ENCODE measurements at regions not wholly inside any gene's neighbourhood (a gene's known extent, or its start where the extent isn't known, plus 50 kb on each side); places are given as distances from the start of the nearest gene placed in this dataset.

- H3K4me1 ChIP-seq (ENCODE audit: insufficient read depth, low read length) = peaks cover 22% of the 10 kb centered on the region
- no peak overlapping the region for H3K9ac ChIP-seq (ENCODE audit: insufficient read depth, low read depth, low read length)
- in situ Hi-C loops (cut with HindIII; ENCODE audit: extremely low pct_ligation_motif_present, low pct_unique_long_range_greater_than_20kb) (loop anchor here (10.0 kb wide), 1 partner anchor 400 kb away; no protein-coding TSS in a partner anchor), intact Hi-C loops (cut with micrococcal nuclease; ENCODE audit: unreplicated experiment) (loop anchor here (5.0 kb wide), 1 partner anchor 393 kb away; no protein-coding TSS in a partner anchor)
- no peak for FAIRE-seq
- no peaks in the 10 kb centered on the region for H3K36me3 ChIP-seq (replicated peaks in 1 of 2; ENCODE audit: control insufficient read depth in 1 of 2, insufficient read depth in 2 of 2, low read length in 2 of 2)
- no peaks in the 10 kb centered on the region for H4K20me1 ChIP-seq (ENCODE audit: insufficient read depth, low read length)
- H3K4me3 ChIP-seq (replicated peaks in 1 of 3; ENCODE audit: insufficient read depth in 1 of 3, low read depth in 2 of 3, low read length in 3 of 3) = no peak overlapping the region
- no peak for DNase-seq (ENCODE audit: low spot score)
- H3K9me3 ChIP-seq (ENCODE audit: low read length) = no peaks in the 10 kb centered on the region; the same call in 1 of the 2 replicates
- POLR2A ChIA-PET = no interaction called here
- no peak overlapping the region for H2AFZ ChIP-seq (ENCODE audit: low read length)
- ATAC-seq = no peak
- BruUV-seq (replicated peaks) = no TSS peak
- TF ChIP-seq ZNF280D (CRISPR knock-in tag; IDR thresholded peaks at IDR 0.05) (no peak), ZNF468 (CRISPR knock-in tag; IDR thresholded peaks at IDR 0.05) (no peak), FOXM1 (CRISPR knock-in tag; IDR thresholded peaks at IDR 0.05) (no peak)
- H3K4me2 ChIP-seq (ENCODE audit: low read depth, low read length) = no peak overlapping the region
- H3K79me2 ChIP-seq (ENCODE audit: insufficient read depth, low read length) = no peaks in the 10 kb centered on the region
- CTCF ChIA-PET (ENCODE audit: low intra/inter-chr PET ratio, low total read pairs) = no interaction called here
- no peak overlapping the region for H3K27ac ChIP-seq (ENCODE audit: extremely low read length, insufficient read depth, low read length)
- WGBS (ENCODE audit: low lambda C conversion rate) = 28% methylated on average over 6 of the region's 8 CpGs
- H3K27me3 ChIP-seq (ENCODE audit: control insufficient read depth in 1 of 2, insufficient read depth in 2 of 2, low read length in 2 of 2) = no peaks in the 10 kb centered on the region; a peak in 1 of 5 replicates
Measured at GRCh38 chr13:44874886-44875630, 114.2 kb downstream of the NUFIP1 start.

- DNase-seq (ENCODE audit: low spot score) = no peak
- ChIA-PET CTCF (ENCODE audit: low intra/inter-chr PET ratio, low total read pairs) (no interaction called here), POLR2A (no interaction called here)
- H3K4me3 ChIP-seq (replicated peaks in 1 of 3; ENCODE audit: insufficient read depth in 1 of 3, low read depth in 2 of 3, low read length in 3 of 3) = no peak overlapping the region
- no peaks in the 10 kb centered on the region; the same call in 1 of the 2 replicates for H3K9me3 ChIP-seq (ENCODE audit: low read length)
- whole genome bisulfite sequencing (ENCODE audit: low lambda C conversion rate) = 73% methylated on average over 7 of the region's 8 CpGs
- H2AFZ ChIP-seq (ENCODE audit: low read length) = no peak overlapping the region
- no peak overlapping the region for H3K4me2 ChIP-seq (ENCODE audit: low read depth, low read length)
- ATAC-seq = no peak
- no peaks in the 10 kb centered on the region for H3K36me3 ChIP-seq (replicated peaks in 1 of 2; ENCODE audit: control insufficient read depth in 1 of 2, insufficient read depth in 2 of 2, low read length in 2 of 2)
- no peaks in the 10 kb centered on the region for H3K79me2 ChIP-seq (ENCODE audit: insufficient read depth, low read length)
- no peaks in the 10 kb centered on the region; a peak in 1 of 5 replicates for H3K27me3 ChIP-seq (ENCODE audit: control insufficient read depth in 1 of 2, insufficient read depth in 2 of 2, low read length in 2 of 2)
- H3K9ac ChIP-seq (ENCODE audit: insufficient read depth, low read depth, low read length) = no peak overlapping the region
- H4K20me1 ChIP-seq (ENCODE audit: insufficient read depth, low read length) = no peaks in the 10 kb centered on the region
- BruUV-seq (replicated peaks) = no TSS peak
- FAIRE-seq = no peak
- H3K4me1 ChIP-seq (ENCODE audit: insufficient read depth, low read length) = peaks cover 22% of the 10 kb centered on the region
- in situ Hi-C loops (cut with HindIII; ENCODE audit: extremely low pct_ligation_motif_present, low pct_unique_long_range_greater_than_20kb) = loop anchor here (10.0 kb wide), 1 partner anchor 399 kb away; no protein-coding TSS in a partner anchor
- no peak overlapping the region for H3K27ac ChIP-seq (ENCODE audit: extremely low read length, insufficient read depth, low read length)
- intact Hi-C loops (cut with micrococcal nuclease; ENCODE audit: unreplicated experiment) = no loop called here
- no peak for TF ChIP-seq SETDB1 (CRISPR knock-in tag; IDR thresholded peaks at IDR 0.05; ENCODE audit: borderline replicate concordance)
- TF ChIP-seq FOXK2 (IDR thresholded peaks at IDR 0.05) = no peak
- TF ChIP-seq ZNF468 (CRISPR knock-in tag; IDR thresholded peaks at IDR 0.05) = no peak
- no peak for TF ChIP-seq AKAP8 (CRISPR knock-in tag; IDR thresholded peaks at IDR 0.05)
- no peak for TF ChIP-seq SAFB2 (CRISPR knock-in tag; IDR thresholded peaks at IDR 0.05; ENCODE audit: borderline replicate concordance, low read depth)
- no peak for TF ChIP-seq TBP (CRISPR knock-in tag; IDR thresholded peaks at IDR 0.05)
- TF ChIP-seq KLF9 (CRISPR knock-in tag; IDR thresholded peaks at IDR 0.05; ENCODE audit: low read depth) = no peak
- no peak for TF ChIP-seq SATB2 (CRISPR knock-in tag; IDR thresholded peaks at IDR 0.05)
- TF ChIP-seq TEAD3 (CRISPR knock-in tag; optimal IDR thresholded peaks at IDR 0.05; ENCODE audit: borderline replicate concordance) = no peak
- TF ChIP-seq AFF4 (CRISPR knock-in tag; IDR thresholded peaks at IDR 0.05) = no peak
Measured at GRCh38 chr13:44874176-44874575, 115.1 kb downstream of the NUFIP1 start.
